ENCODE measurements at regions not wholly inside any gene's neighbourhood (a gene's known extent, or its start where the extent isn't known, plus 50 kb on each side); places are given as distances from the start of the nearest gene placed in this dataset.

- TF ChIP-seq ZNF18 (tag by site-specific recombination; IDR thresholded peaks at IDR 0.05) (no peak), ZNF2 (tag by site-specific recombination; IDR thresholded peaks at IDR 0.05) (no peak), HIC1 (tag by site-specific recombination; IDR thresholded peaks at IDR 0.05) (no peak)
- TF ChIP-seq, protein P1, sequence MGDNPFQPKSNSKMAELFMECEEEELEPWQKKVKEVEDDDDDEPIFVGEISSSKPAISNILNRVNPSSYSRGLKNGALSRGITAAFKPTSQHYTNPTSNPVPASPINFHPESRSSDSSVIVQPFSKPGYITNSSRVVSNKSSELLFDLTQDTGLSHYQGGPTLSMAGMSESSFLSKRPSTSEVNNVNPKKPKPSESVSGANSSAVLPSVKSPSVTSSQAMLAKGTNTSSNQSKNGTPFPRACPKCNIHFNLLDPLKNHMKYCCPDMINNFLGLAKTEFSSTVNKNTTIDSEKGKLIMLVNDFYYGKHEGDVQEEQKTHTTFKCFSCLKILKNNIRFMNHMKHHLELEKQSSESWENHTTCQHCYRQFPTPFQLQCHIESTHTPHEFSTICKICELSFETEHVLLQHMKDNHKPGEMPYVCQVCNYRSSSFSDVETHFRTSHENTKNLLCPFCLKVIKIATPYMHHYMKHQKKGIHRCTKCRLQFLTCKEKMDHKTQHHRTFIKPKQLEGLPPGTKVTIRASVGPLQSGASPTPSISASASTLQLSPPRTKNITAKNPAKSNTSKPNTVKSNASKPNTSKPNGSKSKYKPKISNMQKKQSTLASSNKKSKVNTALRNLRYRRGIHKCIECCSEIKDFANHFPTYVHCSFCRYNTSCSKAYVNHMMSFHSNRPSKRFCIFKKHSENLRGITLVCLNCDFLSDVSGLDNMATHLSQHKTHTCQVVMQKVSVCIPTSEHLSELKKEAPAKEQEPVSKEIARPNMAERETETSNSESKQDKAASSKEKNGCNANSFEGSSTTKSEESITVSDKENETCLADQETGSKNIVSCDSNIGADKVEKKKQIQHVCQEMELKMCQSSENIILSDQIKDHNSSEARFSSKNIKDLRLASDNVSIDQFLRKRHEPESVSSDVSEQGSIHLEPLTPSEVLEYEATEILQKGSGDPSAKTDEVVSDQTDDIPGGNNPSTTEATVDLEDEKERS (tag by site-specific recombination; IDR thresholded peaks at IDR 0.05): no peak
Observed at GRCh38 chr4:137955595-137955994, 286.6 kb downstream of the SLC7A11 start.

All from HEK293 (cell line).